Ishikawa (cell line): ENCODE measurements at regions not wholly inside any gene's neighbourhood (a gene's known extent, or its start where the extent isn't known, plus 50 kb on each side); places are given as distances from the start of the nearest gene placed in this dataset.

Experiments used
- CEBPB ChIP-seq: IDR thresholded peaks from 2 replicates; pipeline ENCODE4 v1.6.1; 2012
- CREB1 ChIP-seq: IDR thresholded peaks from 2 replicates; pipeline ENCODE4 v1.6.1; 2012; ENCODE audit warnings: low read depth
- EGR1 ChIP-seq: IDR thresholded peaks from 2 replicates; pipeline ENCODE4 v1.6.1; 2012
- EP300 ChIP-seq: IDR thresholded peaks from 2 replicates; pipeline ENCODE4 v1.6.1; 2012; ENCODE audit warnings: borderline replicate concordance
- FOXM1 ChIP-seq: IDR thresholded peaks from 2 replicates; pipeline ENCODE4 v1.6.1; 2012; ENCODE audit warnings: low read depth, borderline replicate concordance
- NFIC ChIP-seq: IDR thresholded peaks from 2 replicates; pipeline ENCODE4 v1.6.1; 2012
- RAD21 ChIP-seq: IDR thresholded peaks from 2 replicates; pipeline ENCODE4 v1.6.1; 2012; ENCODE audit warnings: low read depth
- TAF1 ChIP-seq: IDR thresholded peaks from 2 replicates; pipeline ENCODE4 v1.6.1; 2012; ENCODE audit warnings: low read depth, mild to moderate bottlenecking
- TCF12 ChIP-seq: IDR thresholded peaks from 2 replicates; pipeline ENCODE4 v1.6.1; 2012; ENCODE audit warnings: low read depth
- TEAD4 ChIP-seq: IDR thresholded peaks from 2 replicates; pipeline ENCODE4 v1.6.1; 2012
- YY1 ChIP-seq: IDR thresholded peaks from 2 replicates; pipeline ENCODE4 v1.6.1; 2012; ENCODE audit warnings: low read depth
- ZBTB7A ChIP-seq: IDR thresholded peaks from 2 replicates; pipeline ENCODE4 v1.6.1; 2012; ENCODE audit warnings: low read depth
- TF ChIP-seq, protein P1 (sequence below): IDR thresholded peaks from 2 replicates; pipeline ENCODE4 v1.6.1; 2012
- TF ChIP-seq, protein P2 (sequence below): IDR thresholded peaks from 2 replicates; pipeline ENCODE4 v1.6.1; 2012; ENCODE audit warnings: low read depth, mild to moderate bottlenecking

DNA sequence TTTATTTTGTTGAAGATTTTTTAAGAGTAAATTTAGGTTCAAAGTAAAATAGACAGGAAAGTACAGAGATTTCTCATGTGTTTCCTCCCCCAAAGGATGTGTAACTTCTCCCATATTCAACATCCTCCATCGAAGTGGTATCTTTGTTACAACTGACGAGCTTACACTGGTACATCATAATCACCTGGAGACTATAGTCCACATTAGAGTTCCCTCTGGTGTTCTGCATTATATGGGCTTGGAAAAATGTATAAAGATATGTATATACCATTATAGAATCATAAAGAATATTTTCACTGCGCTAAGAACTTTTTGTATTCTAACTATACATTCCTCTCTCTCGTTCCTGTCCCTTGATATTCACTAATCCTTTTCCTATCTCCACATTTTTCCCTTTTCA, 203.7 kb downstream of the AMY1C start:
- TF ChIP-seq ZBTB7A (no peak), RAD21 (no peak), YY1 (no peak), EGR1 (no peak), EP300 (no peak), CREB1 (no peak), CEBPB (no peak), TAF1 (no peak), NFIC (no peak), TCF12 (no peak), TEAD4 (no peak), FOXM1 (no peak)
- TF ChIP-seq, protein P1, sequence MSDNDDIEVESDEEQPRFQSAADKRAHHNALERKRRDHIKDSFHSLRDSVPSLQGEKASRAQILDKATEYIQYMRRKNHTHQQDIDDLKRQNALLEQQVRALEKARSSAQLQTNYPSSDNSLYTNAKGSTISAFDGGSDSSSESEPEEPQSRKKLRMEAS: no peak
- TF ChIP-seq, protein P2, sequence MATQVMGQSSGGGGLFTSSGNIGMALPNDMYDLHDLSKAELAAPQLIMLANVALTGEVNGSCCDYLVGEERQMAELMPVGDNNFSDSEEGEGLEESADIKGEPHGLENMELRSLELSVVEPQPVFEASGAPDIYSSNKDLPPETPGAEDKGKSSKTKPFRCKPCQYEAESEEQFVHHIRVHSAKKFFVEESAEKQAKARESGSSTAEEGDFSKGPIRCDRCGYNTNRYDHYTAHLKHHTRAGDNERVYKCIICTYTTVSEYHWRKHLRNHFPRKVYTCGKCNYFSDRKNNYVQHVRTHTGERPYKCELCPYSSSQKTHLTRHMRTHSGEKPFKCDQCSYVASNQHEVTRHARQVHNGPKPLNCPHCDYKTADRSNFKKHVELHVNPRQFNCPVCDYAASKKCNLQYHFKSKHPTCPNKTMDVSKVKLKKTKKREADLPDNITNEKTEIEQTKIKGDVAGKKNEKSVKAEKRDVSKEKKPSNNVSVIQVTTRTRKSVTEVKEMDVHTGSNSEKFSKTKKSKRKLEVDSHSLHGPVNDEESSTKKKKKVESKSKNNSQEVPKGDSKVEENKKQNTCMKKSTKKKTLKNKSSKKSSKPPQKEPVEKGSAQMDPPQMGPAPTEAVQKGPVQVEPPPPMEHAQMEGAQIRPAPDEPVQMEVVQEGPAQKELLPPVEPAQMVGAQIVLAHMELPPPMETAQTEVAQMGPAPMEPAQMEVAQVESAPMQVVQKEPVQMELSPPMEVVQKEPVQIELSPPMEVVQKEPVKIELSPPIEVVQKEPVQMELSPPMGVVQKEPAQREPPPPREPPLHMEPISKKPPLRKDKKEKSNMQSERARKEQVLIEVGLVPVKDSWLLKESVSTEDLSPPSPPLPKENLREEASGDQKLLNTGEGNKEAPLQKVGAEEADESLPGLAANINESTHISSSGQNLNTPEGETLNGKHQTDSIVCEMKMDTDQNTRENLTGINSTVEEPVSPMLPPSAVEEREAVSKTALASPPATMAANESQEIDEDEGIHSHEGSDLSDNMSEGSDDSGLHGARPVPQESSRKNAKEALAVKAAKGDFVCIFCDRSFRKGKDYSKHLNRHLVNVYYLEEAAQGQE: no peak
